IMR-90 (cell line): ENCODE measurements at regions not wholly inside any gene's neighbourhood (a gene's known extent, or its start where the extent isn't known, plus 50 kb on each side); places are given as distances from the start of the nearest gene placed in this dataset.
A peak's percentile ranks its signal among the peaks of the same experiment; 100 is the strongest.

ENCODE experiments used
- ATAC-seq: fragments of 200-7000 bp; cut with Tn5 transposase; 2 replicates; pipeline ENCODE4 v1.9.1; 2020; ENCODE audit warnings: low read depth, mild to moderate bottlenecking, moderate library complexity
- BruUV-seq: library from RNA; stranded (reverse); fragments of 400-500 nt; replicated peaks from 2 replicates; lab custom pipeline; 2021; lab: Mats Ljungman, UMichigan
- CTCF ChIA-PET: fragments of 300-600 bp; formaldehyde crosslinking; extraction: SDS; loops from one replicate; lab custom pipeline; 2021; ENCODE audit warnings: antibody characterized with exemption; lab: Yijun Ruan, JAX
- POLR2A ChIA-PET: fragments of 300-600 bp; sonication (Branson Sonifier 250); formaldehyde crosslinking; loops from one replicate; lab custom pipeline; 2022; ENCODE audit warnings: antibody characterized with exemption; ENCODE audit not compliant: unreplicated experiment; lab: Charles Lee
- DNase-seq: peaks from one replicate; pipeline ENCODE4 v3.0.0; 2013
- H2AFZ ChIP-seq: replicated peaks from 2 replicates; pipeline ENCODE3; 2013; ENCODE audit warnings: low read length, mild to moderate bottlenecking; ENCODE audit not compliant: poor library complexity
- H2AK5ac ChIP-seq: 2 replicates; pipeline ENCODE4 v1.6.1; 2013; ENCODE audit warnings: low read depth, low read length, inconsistent platforms
- H2AK9ac ChIP-seq: replicated peaks from 2 replicates; pipeline ENCODE3; 2013; ENCODE audit warnings: mild to moderate bottlenecking, low read depth, low read length, moderate library complexity; ENCODE audit not compliant: poor library complexity
- H2BK120ac ChIP-seq: 2 replicates; pipeline ENCODE4 v1.6.1; 2013; ENCODE audit warnings: low read depth, low read length, inconsistent platforms
- H2BK15ac ChIP-seq: 3 replicates; pipeline ENCODE4 v1.6.1; 2013; ENCODE audit warnings: low read depth, low read length, inconsistent platforms
- H2BK20ac ChIP-seq: 2 replicates; pipeline ENCODE4 v1.6.1; 2013; ENCODE audit warnings: low read depth, mild to moderate bottlenecking, inconsistent platforms, low read length, moderate library complexity
- H2BK5ac ChIP-seq: 2 replicates; pipeline ENCODE4 v1.6.1; 2013; ENCODE audit warnings: mild to moderate bottlenecking, low read depth, low read length, inconsistent platforms; ENCODE audit not compliant: poor library complexity, severe bottlenecking
- H3K14ac ChIP-seq: replicated peaks from 2 replicates; pipeline ENCODE4 v1.6.1; 2013; ENCODE audit warnings: low read depth, low read length, inconsistent platforms
- H3K18ac ChIP-seq: 2 replicates; pipeline ENCODE4 v1.6.1; 2013; ENCODE audit warnings: low read depth, low read length, control low read depth
- H3K23ac ChIP-seq: 2 replicates; pipeline ENCODE4 v1.6.1; 2013; ENCODE audit warnings: low read depth, low read length, inconsistent platforms
- H3K27ac ChIP-seq: 2 replicates; pipeline ENCODE4 v1.5.1; 2013; ENCODE audit warnings: mild to moderate bottlenecking, control low read depth, low read length; ENCODE audit not compliant: insufficient read depth
- H3K27me3 ChIP-seq: 2 replicates; pipeline ENCODE4 v1.6.1; 2013; ENCODE audit warnings: low read length; ENCODE audit not compliant: control insufficient read depth, insufficient read depth
- H3K36me3 ChIP-seq: 2 replicates; pipeline ENCODE4 v1.6.1; 2013; ENCODE audit warnings: low read length, mixed read lengths; ENCODE audit not compliant: control insufficient read depth, insufficient read depth
- H3K4ac ChIP-seq: 2 replicates; pipeline ENCODE4 v1.6.1; 2013; ENCODE audit warnings: low read depth, low read length, inconsistent platforms
- H3K4me1 ChIP-seq: 2 replicates; pipeline ENCODE4 v1.6.1; 2013; ENCODE audit warnings: low read length, mixed read lengths; ENCODE audit not compliant: control insufficient read depth, insufficient read depth
- H3K4me2 ChIP-seq: 2 replicates; pipeline ENCODE4 v1.6.1; 2013; ENCODE audit warnings: low read depth, mild to moderate bottlenecking, control low read depth, low read length, moderate library complexity
- H3K4me3 ChIP-seq: 2 replicates; pipeline ENCODE4 v1.5.1; 2013; ENCODE audit warnings: low read depth, mild to moderate bottlenecking, control low read depth, low read length, moderate library complexity; ENCODE audit not compliant: insufficient read depth
- H3K56ac ChIP-seq: 2 replicates; pipeline ENCODE4 v1.6.1; 2013; ENCODE audit warnings: low read length, inconsistent platforms; ENCODE audit not compliant: insufficient read depth; ENCODE audit errors: extremely low read depth
- H3K79me1 ChIP-seq, 2 experiments: 2 replicates each; pipeline ENCODE4 v1.6.1; 2013; ENCODE audit warnings: low read length in 2 of 2, inconsistent platforms in 1 of 2, low read depth in 1 of 2
- H3K9ac ChIP-seq: 2 replicates; pipeline ENCODE4 v1.6.1; 2013; ENCODE audit warnings: low read depth, low read length, control low read depth
- H3K9me1 ChIP-seq: 2 replicates; pipeline ENCODE4 v1.6.1; 2013; ENCODE audit warnings: low read length, inconsistent platforms; ENCODE audit not compliant: insufficient read depth
- H3K9me3 ChIP-seq: 2 replicates; pipeline ENCODE4 v1.6.1; 2013; ENCODE audit warnings: low read length; ENCODE audit not compliant: control insufficient read depth, insufficient read depth
- H4K20me1 ChIP-seq: 2 replicates; pipeline ENCODE4 v1.6.1; 2013; ENCODE audit warnings: low read length, inconsistent platforms; ENCODE audit not compliant: insufficient read depth
- H4K5ac ChIP-seq: 2 replicates; pipeline ENCODE4 v1.6.1; 2013; ENCODE audit warnings: mild to moderate bottlenecking, low read depth, low read length, control low read depth
- H4K8ac ChIP-seq, 2 experiments: 2 replicates each; pipeline ENCODE4 v1.6.1; 2013; ENCODE audit warnings: low read depth in 2 of 2, low read length in 2 of 2, control low read depth in 1 of 2, inconsistent platforms in 1 of 2
- H4K91ac ChIP-seq: 2 replicates; pipeline ENCODE4 v1.6.1; 2013; ENCODE audit warnings: low read depth, low read length, inconsistent platforms; ENCODE audit not compliant: insufficient read depth
- CHD1 ChIP-seq: IDR thresholded peaks from 2 replicates; pipeline ENCODE4 v1.6.1; 2012; ENCODE audit warnings: low read depth, low read length, improper control_type of control experiment
- MXI1 ChIP-seq: IDR thresholded peaks from 2 replicates; pipeline ENCODE4 v1.6.1; 2012; ENCODE audit warnings: low read depth, mild to moderate bottlenecking, low read length, moderate library complexity, borderline replicate concordance
- NFE2L2 ChIP-seq: fragments of 150-350 bp; IDR thresholded peaks from 2 replicates; pipeline ENCODE4 v1.6.1; 2016; ENCODE audit warnings: low read depth, mild to moderate bottlenecking, low read length
- SMC3 ChIP-seq: fragments of 150-350 bp; IDR thresholded peaks from 2 replicates; pipeline ENCODE4 v1.6.1; 2016; ENCODE audit warnings: low read depth, mild to moderate bottlenecking, antibody characterized with exemption, low read length, moderate library complexity
- USF2 ChIP-seq: fragments of 150-350 bp; IDR thresholded peaks from 2 replicates; pipeline ENCODE4 v1.6.1; 2017; ENCODE audit warnings: mild to moderate bottlenecking, antibody characterized with exemption, low read length, low read depth
- WGBS, 2 experiments: methylation state at CpG; one replicate each; pipeline versions ENCODE4 v1.1.5 to v1.1.7; 2013; ENCODE audit warnings: missing lambda C conversion rate in 2 of 2; ENCODE audit not compliant: insufficient read length in 1 of 2; ENCODE audit errors: extremely low coverage in 2 of 2; 5-methylcytosine and 5-hydroxymethylcytosine counted together
- dilution Hi-C: fragments of 300-500 bp; cut with HindIII; formaldehyde crosslinking; loops from one replicate; pipeline ENCODE4 v1.14.3; 2018; ENCODE audit warnings: low sequenced_read_pairs; ENCODE audit not compliant: unreplicated experiment
- in situ Hi-C: fragments of 300-500 bp; cut with MboI; formaldehyde crosslinking; loops from 3 replicates; pipeline ENCODE4 v1.14.3; 2019; ENCODE audit warnings: low sequenced_read_pairs, inconsistent platforms, mixed read lengths
- intact Hi-C: fragments of 100-400 bp; cut with micrococcal nuclease; formaldehyde crosslinking; loops from 2 replicates; pipeline ENCODE4 v1.10.0; 2022

DNA sequence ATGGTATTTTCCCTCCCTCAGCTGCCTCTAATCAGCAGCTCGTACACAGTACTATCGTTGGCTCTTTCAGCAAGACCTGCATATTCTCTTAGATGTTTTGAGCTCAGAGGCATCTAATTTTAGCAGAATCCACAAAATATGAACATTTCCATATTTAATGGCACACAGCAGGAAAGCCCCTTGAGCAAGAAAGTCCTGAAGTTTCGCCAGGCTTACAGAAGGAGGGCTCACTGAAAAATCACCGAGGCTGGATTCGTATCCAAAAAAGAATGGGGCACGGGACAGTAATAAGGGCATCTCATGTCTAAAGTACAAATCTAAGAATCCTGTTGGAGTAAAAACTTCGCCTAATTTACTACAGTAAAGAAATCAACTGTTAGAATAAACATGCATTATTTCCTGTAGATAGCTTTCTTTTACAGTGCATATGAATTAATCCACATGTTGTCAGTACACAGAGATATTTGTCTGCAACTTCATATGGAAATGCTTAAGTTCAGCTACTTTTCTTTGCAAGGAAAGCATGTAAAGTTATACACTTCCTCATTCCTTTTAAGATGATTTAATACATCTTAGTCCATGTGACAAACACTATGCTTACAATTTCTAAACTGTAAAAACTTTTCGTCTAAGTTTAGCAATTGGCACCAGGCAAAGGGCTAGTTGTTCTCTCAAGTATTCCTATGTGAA lies 1205.3 kb upstream of the ADGRL4 start:
- no peak overlapping the region for H2BK5ac ChIP-seq
- H3K27ac ChIP-seq = no peak overlapping the region
- no peak overlapping the region for H3K56ac ChIP-seq
- no peak overlapping the region for H4K91ac ChIP-seq
- no peaks in the 10 kb centered on the region for H3K4me1 ChIP-seq
- intact Hi-C loops (loop anchor here (5.0 kb wide), 1 partner anchor 955 kb away; no protein-coding TSS in a partner anchor), dilution Hi-C loops (no loop called here), in situ Hi-C loops (no loop called here)
- ChIA-PET POLR2A (no interaction called here), CTCF (no interaction called here)
- TF ChIP-seq NFE2L2 (no peak), MXI1 (no peak), SMC3 (no peak), CHD1 (no peak), USF2 (no peak)
- no peak overlapping the region for H3K18ac ChIP-seq
- no peaks in the 10 kb centered on the region for H3K27me3 ChIP-seq
- no peak overlapping the region for H2BK15ac ChIP-seq
- BruUV-seq = no TSS peak
- peak; percentile 6 for DNase-seq
- H2BK20ac ChIP-seq = no peak overlapping the region
- no peak overlapping the region; a peak in 1 of 4 replicates for H4K8ac ChIP-seq
- no peaks in the 10 kb centered on the region for H3K9me3 ChIP-seq
- no peak overlapping the region for H3K23ac ChIP-seq
- H4K5ac ChIP-seq = no peak overlapping the region
- no peak overlapping the region for H2AK9ac ChIP-seq
- WGBS, 2 experiments = no CpG with 5 or more reads among the region's 8 CpGs
- no peaks in the 10 kb centered on the region for H3K79me1 ChIP-seq
- H2AK5ac ChIP-seq = no peak overlapping the region; the same call in 1 of the 2 replicates
- H3K9ac ChIP-seq = no peak overlapping the region
- ATAC-seq = peak; percentile 49; the same call in 1 of the 2 replicates
- peak overlapping the region; percentile 26; the same call in 1 of the 2 replicates for H3K4ac ChIP-seq
- no peak overlapping the region for H3K14ac ChIP-seq
- H3K36me3 ChIP-seq = no peaks in the 10 kb centered on the region
- H3K4me2 ChIP-seq = no peak overlapping the region
- no peak overlapping the region for H2AFZ ChIP-seq
- no peaks in the 10 kb centered on the region for H4K20me1 ChIP-seq
- H3K4me3 ChIP-seq = no peak overlapping the region
- no peaks in the 10 kb centered on the region for H3K9me1 ChIP-seq
- no peak overlapping the region for H2BK120ac ChIP-seq
